GM10266 (cell line): ENCODE measurements at regions not wholly inside any gene's neighbourhood (a gene's known extent, or its start where the extent isn't known, plus 50 kb on each side); places are given as distances from the start of the nearest gene placed in this dataset.
"Not testable (repeated sequence)": the region's sequence is repeated elsewhere in the genome, so short reads cannot be mapped to it uniquely, and the experiment has no call there.

Experiments used
- DNase-seq: peaks from one replicate; pipeline ENCODE4 v3.0.0; 2012; ENCODE audit errors: extremely low spot score
- CTCF ChIP-seq: IDR thresholded peaks from 2 replicates; pipeline ENCODE4 v1.5.1; 2012; ENCODE audit warnings: mild to moderate bottlenecking, low read depth; ENCODE audit not compliant: control insufficient read depth, insufficient read depth; ENCODE audit errors: missing control alignments

GRCh38 chr3:148494451-148494850, 203.3 kb upstream of the AGTR1 start:
- no peak for DNase-seq
- no peak for TF ChIP-seq CTCF

- DNase-seq: no peak
These were observed 196.8 kb upstream of the AGTR1 start for GRCh38 chr3:148500881-148501280.

GRCh38 chr3:148510116-148510515, 187.6 kb upstream of the AGTR1 start:
- no peak for TF ChIP-seq CTCF
- no peak for DNase-seq

More at GRCh38 chr3:148500881-148501280, 196.8 kb upstream of the AGTR1 start:
- no peak for TF ChIP-seq CTCF

GRCh38 chr3:148510561-148510960, 187.1 kb upstream of the AGTR1 start:
- DNase-seq: no peak
- no peak for TF ChIP-seq CTCF

- no peak for TF ChIP-seq CTCF
- DNase-seq: no peak
These were observed 185.1 kb upstream of the AGTR1 start for GRCh38 chr3:148512648-148513047.

- DNase-seq: no peak
These were observed 184.6 kb upstream of the AGTR1 start for GRCh38 chr3:148513096-148513543.

GRCh38 chr3:148518520-148518919, 179.2 kb upstream of the AGTR1 start:
- DNase-seq: no peak
- no peak for TF ChIP-seq CTCF

More at GRCh38 chr3:148513096-148513543, 184.6 kb upstream of the AGTR1 start:
- TF ChIP-seq CTCF: no peak

- DNase-seq: not testable (repeated sequence)
These were observed 172.1 kb upstream of the AGTR1 start for GRCh38 chr3:148525621-148526020.
